CD4-positive, alpha-beta T cell (primary cell): ENCODE measurements at regions not wholly inside any gene's neighbourhood (a gene's known extent, or its start where the extent isn't known, plus 50 kb on each side); places are given as distances from the start of the nearest gene placed in this dataset.

Experiments
- ATAC-seq: fragments of 200-7000 bp; cut with Tn5 transposase; one replicate; pipeline ENCODE4 v1.10.0; 2022; ENCODE audit warnings: mild to moderate bottlenecking; ENCODE audit not compliant: poor library complexity
- CTCF ChIA-PET: fragments of 350-600 bp; sonication (Branson Sonifier 250); formaldehyde crosslinking; loops from one replicate; lab custom pipeline; 2021; ENCODE audit warnings: antibody characterized with exemption, inconsistent platforms; lab: Charles Lee
- POLR2A ChIA-PET: fragments of 350-600 bp; sonication (Branson Sonifier 250); formaldehyde crosslinking; loops from one replicate; lab custom pipeline; 2021; ENCODE audit warnings: antibody characterized with exemption, inconsistent platforms; lab: Charles Lee
- DNase-seq, 14 experiments: peaks; one replicate each; pipeline ENCODE4 v3.0.0-alpha.2; 2013 to 2020; ENCODE audit warnings: mixed read lengths in 2 of 14
- H3K27ac ChIP-seq, 2 donors: one replicate each; pipeline versions ENCODE4 v1.5.1 to v1.7.0; 2013; ENCODE audit warnings: low read length in 2 of 2, low read depth in 1 of 2, mild to moderate bottlenecking in 1 of 2
- H3K27me3 ChIP-seq, 2 experiments: 1 replicate in 1 of 2; 2 replicates in 1 of 2; pipeline versions ENCODE4 v1.6.1 to v1.7.0; 2013; ENCODE audit warnings: low read length in 2 of 2, control low read depth in 1 of 2, mild to moderate bottlenecking in 1 of 2, moderate library complexity in 1 of 2; ENCODE audit not compliant: insufficient read depth in 2 of 2, control insufficient read depth in 1 of 2
- H3K36me3 ChIP-seq: one replicate; pipeline ENCODE4 v1.6.1; 2013; ENCODE audit warnings: low read length, control low read depth; ENCODE audit not compliant: insufficient read depth
- H3K4me1 ChIP-seq: one replicate; pipeline ENCODE4 v1.6.1; 2013; ENCODE audit warnings: low read length, control low read depth; ENCODE audit not compliant: insufficient read depth
- H3K4me3 ChIP-seq: one replicate; pipeline ENCODE4 v1.5.1; 2013; ENCODE audit warnings: mild to moderate bottlenecking, low read length, moderate library complexity
- H3K9me3 ChIP-seq, 2 experiments: 1 replicate in 1 of 2; 2 replicates in 1 of 2; pipeline versions ENCODE4 v1.6.1 to v1.7.0; 2013; ENCODE audit warnings: low read length in 2 of 2, mild to moderate bottlenecking in 2 of 2, control low read depth in 1 of 2, moderate library complexity in 1 of 2; ENCODE audit not compliant: control insufficient read depth in 1 of 2, insufficient read depth in 1 of 2
- H3K27ac Mint-ChIP-seq: one replicate; pipeline ENCODE4 v1.8.0; 2020; ENCODE audit warnings: mixed read lengths
- H3K27me3 Mint-ChIP-seq: one replicate; pipeline ENCODE4 v1.8.0; 2021; ENCODE audit warnings: mixed read lengths
- H3K36me3 Mint-ChIP-seq: one replicate; pipeline ENCODE4 v1.8.0; 2021; ENCODE audit warnings: low read depth, mixed read lengths
- H3K4me1 Mint-ChIP-seq: one replicate; pipeline ENCODE4 v1.8.0; 2021; ENCODE audit warnings: low read depth, mixed read lengths
- H3K4me3 Mint-ChIP-seq: one replicate; pipeline ENCODE4 v1.8.0; 2020; ENCODE audit warnings: mild to moderate bottlenecking, mixed read lengths
- H3K9me3 Mint-ChIP-seq: one replicate; pipeline ENCODE4 v1.8.0; 2020; ENCODE audit warnings: mixed read lengths
- CTCF ChIP-seq: fragments of 200-600 bp; IDR thresholded peaks from one replicate; pipeline ENCODE4 v1.8.0; 2022; ENCODE audit warnings: antibody characterized with exemption, mild to moderate bottlenecking
- intact Hi-C, 2 experiments: fragments of 100-400 bp; cut with DNase I in 1 of 2; cut with micrococcal nuclease in 1 of 2; formaldehyde crosslinking; loops; one replicate each; pipeline versions ENCODE4 v1.15.1 to v1.9.0; 2023 to 2025; cut with DNase I, micrococcal nuclease

GRCh38 chr17:54789101-54789880, 111.4 kb upstream of the TOM1L1 start:
- Mint-ChIP-seq H3K36me3 (no peaks in the 10 kb centered on the region), H3K27me3 (no peaks in the 10 kb centered on the region), H3K4me1 (no peaks in the 10 kb centered on the region), H3K27ac (no peak overlapping the region), H3K9me3 (no peaks in the 10 kb centered on the region), H3K4me3 (no peak overlapping the region)
- DNase-seq (no peak), ATAC-seq (no peak)
- Histone ChIP-seq H3K4me3 (no peak overlapping the region), H3K36me3 (no peaks in the 10 kb centered on the region), H3K27ac (no peak overlapping the region), H3K4me1 (no peaks in the 10 kb centered on the region), H3K9me3 (no peaks in the 10 kb centered on the region), H3K27me3 (no peaks in the 10 kb centered on the region)
- ChIA-PET POLR2A (no interaction called here), CTCF (no interaction called here)
- intact Hi-C loops: no loop called here
- no peak for TF ChIP-seq CTCF

- no peaks in the 10 kb centered on the region for H3K9me3 ChIP-seq
- POLR2A ChIA-PET: no interaction called here
- Mint-ChIP-seq H3K27ac (no peak overlapping the region), H3K4me3 (no peak overlapping the region), H3K4me1 (no peaks in the 10 kb centered on the region), H3K27me3 (no peaks in the 10 kb centered on the region), H3K36me3 (no peaks in the 10 kb centered on the region), H3K9me3 (no peaks in the 10 kb centered on the region)
- intact Hi-C loops: no loop called here
- ATAC-seq (no peak), DNase-seq (no peak)
- CTCF ChIA-PET: no interaction called here
- no peaks in the 10 kb centered on the region for H3K4me1 ChIP-seq
- H3K27ac ChIP-seq: no peak overlapping the region
- H3K36me3 ChIP-seq: no peaks in the 10 kb centered on the region
- H3K27me3 ChIP-seq: no peaks in the 10 kb centered on the region
- no peak for TF ChIP-seq CTCF
- H3K4me3 ChIP-seq: no peak overlapping the region
These were observed 107.4 kb upstream of the TOM1L1 start for GRCh38 chr17:54793271-54793670.

- Mint-ChIP-seq H3K27ac (no peak overlapping the region), H3K4me1 (no peaks in the 10 kb centered on the region), H3K9me3 (peaks cover 3% of the 10 kb centered on the region), H3K27me3 (no peaks in the 10 kb centered on the region), H3K4me3 (no peak overlapping the region), H3K36me3 (no peaks in the 10 kb centered on the region)
- H3K9me3 ChIP-seq: no peaks in the 10 kb centered on the region
- POLR2A ChIA-PET: no interaction called here
- ATAC-seq (no peak), DNase-seq (no peak)
- TF ChIP-seq CTCF: no peak
- H3K27ac ChIP-seq: no peak overlapping the region
- H3K36me3 ChIP-seq: no peaks in the 10 kb centered on the region
- CTCF ChIA-PET: no interaction called here
- no peaks in the 10 kb centered on the region for H3K27me3 ChIP-seq
- no peaks in the 10 kb centered on the region for H3K4me1 ChIP-seq
- intact Hi-C loops: no loop called here
- no peak overlapping the region for H3K4me3 ChIP-seq
These were observed 105.6 kb upstream of the TOM1L1 start for GRCh38 chr17:54795046-54795445.
